H9 (cell line): ENCODE measurements at regions not wholly inside any gene's neighbourhood (a gene's known extent, or its start where the extent isn't known, plus 50 kb on each side); places are given as distances from the start of the nearest gene placed in this dataset.

Experiments
- DNase-seq: peaks from one replicate; pipeline ENCODE4 v3.0.0-alpha.2; 2017
- H2AFZ ChIP-seq: one replicate; pipeline ENCODE4 v1.6.1; 2013; ENCODE audit warnings: mild to moderate bottlenecking, low read length, control low read depth, moderate library complexity
- H2AK5ac ChIP-seq: 2 replicates; pipeline ENCODE4 v1.6.1; 2013; ENCODE audit warnings: low read length, control low read depth, mixed read lengths; ENCODE audit not compliant: insufficient read length
- H2BK120ac ChIP-seq: one replicate; pipeline ENCODE4 v1.6.1; 2013; ENCODE audit warnings: low read depth, mild to moderate bottlenecking, low read length, control low read depth, inconsistent platforms; ENCODE audit not compliant: poor library complexity, severe bottlenecking
- H2BK12ac ChIP-seq: 2 replicates; pipeline ENCODE4 v1.6.1; 2013; ENCODE audit warnings: low read length, control low read depth, mixed read lengths, low read depth; ENCODE audit not compliant: insufficient read length
- H2BK15ac ChIP-seq: 2 replicates; pipeline ENCODE4 v1.6.1; 2013; ENCODE audit warnings: low read depth, low read length, control low read depth
- H2BK20ac ChIP-seq: one replicate; pipeline ENCODE4 v1.6.1; 2013; ENCODE audit warnings: low read depth, mild to moderate bottlenecking, low read length, control low read depth, inconsistent platforms; ENCODE audit not compliant: poor library complexity, severe bottlenecking
- H2BK5ac ChIP-seq: 2 replicates; pipeline ENCODE4 v1.6.1; 2013; ENCODE audit warnings: low read length, control low read depth, mixed read lengths; ENCODE audit not compliant: insufficient read length
- H3K14ac ChIP-seq: 2 replicates; pipeline ENCODE4 v1.6.1; 2013; ENCODE audit warnings: low read length, control low read depth; ENCODE audit not compliant: insufficient read depth
- H3K18ac ChIP-seq: 2 replicates; pipeline ENCODE4 v1.6.1; 2013; ENCODE audit warnings: low read depth, mild to moderate bottlenecking, mixed read lengths, low read length, control low read depth; ENCODE audit not compliant: insufficient read length
- H3K23ac ChIP-seq: 2 replicates; pipeline ENCODE4 v1.6.1; 2013; ENCODE audit warnings: low read length, control low read depth, mixed read lengths, low read depth; ENCODE audit not compliant: insufficient read length
- H3K23me2 ChIP-seq: 2 replicates; pipeline ENCODE4 v1.6.1; 2013; ENCODE audit warnings: low read depth, mild to moderate bottlenecking, mixed read lengths, low read length, control low read depth; ENCODE audit not compliant: insufficient read length, poor library complexity, severe bottlenecking
- H3K27ac ChIP-seq: 2 replicates; pipeline ENCODE4 v1.5.1; 2013; ENCODE audit warnings: low read length, control low read depth, mixed read lengths, low read depth; ENCODE audit not compliant: insufficient read length
- H3K27me3 ChIP-seq: 2 replicates; pipeline ENCODE4 v1.6.1; 2013; ENCODE audit warnings: low read length, control low read depth, inconsistent platforms; ENCODE audit not compliant: insufficient read depth
- H3K4ac ChIP-seq: 2 replicates; pipeline ENCODE4 v1.6.1; 2013; ENCODE audit warnings: low read depth, mild to moderate bottlenecking, control low read depth, inconsistent platforms, low read length, moderate library complexity
- H3K4me1 ChIP-seq: 2 replicates; pipeline ENCODE4 v1.6.1; 2013; ENCODE audit warnings: low read length, control low read depth, inconsistent platforms; ENCODE audit not compliant: insufficient read depth
- H3K4me2 ChIP-seq: 2 replicates; pipeline ENCODE4 v1.6.1; 2013; ENCODE audit warnings: low read length, control low read depth, mixed read lengths; ENCODE audit not compliant: insufficient read length, insufficient read depth
- H3K56ac ChIP-seq: 2 replicates; pipeline ENCODE4 v1.6.1; 2013; ENCODE audit warnings: low read depth, mild to moderate bottlenecking, mixed read lengths, low read length, control low read depth; ENCODE audit not compliant: insufficient read length
- H3K79me1 ChIP-seq: 2 replicates; pipeline ENCODE4 v1.6.1; 2013; ENCODE audit warnings: low read depth, mild to moderate bottlenecking, moderate library complexity, low read length, control low read depth, inconsistent platforms; ENCODE audit not compliant: insufficient read depth, poor library complexity, severe bottlenecking
- H3K79me2 ChIP-seq: 2 replicates; pipeline ENCODE4 v1.6.1; 2013; ENCODE audit warnings: low read length, control low read depth, inconsistent platforms; ENCODE audit not compliant: insufficient read depth
- H3K9ac ChIP-seq: 2 replicates; pipeline ENCODE4 v1.6.1; 2013; ENCODE audit warnings: low read length, control low read depth, mixed read lengths; ENCODE audit not compliant: insufficient read length; ENCODE audit errors: extremely low read depth
- H3K9me3 ChIP-seq: one replicate; pipeline ENCODE4 v1.6.1; 2013; ENCODE audit warnings: low read depth, low read length, inconsistent platforms; ENCODE audit not compliant: control insufficient read depth
- H3T11ph ChIP-seq: one replicate; pipeline ENCODE4 v1.6.1; 2013; ENCODE audit warnings: mild to moderate bottlenecking, low read length, control low read depth, inconsistent platforms
- H4K20me1 ChIP-seq: one replicate; pipeline ENCODE4 v1.6.1; 2013; ENCODE audit not compliant: control insufficient read depth, insufficient read length, insufficient read depth
- H4K5ac ChIP-seq: 2 replicates; pipeline ENCODE4 v1.6.1; 2013; ENCODE audit warnings: low read depth, mild to moderate bottlenecking, mixed read lengths, low read length, control low read depth; ENCODE audit not compliant: insufficient read length
- H4K8ac ChIP-seq: replicated peaks from 2 replicates; pipeline ENCODE4 v1.6.1; 2013; ENCODE audit warnings: low read length, control low read depth, mixed read lengths, low read depth; ENCODE audit not compliant: insufficient read length
- H4K91ac ChIP-seq: 2 replicates; pipeline ENCODE4 v1.6.1; 2013; ENCODE audit warnings: low read depth, mild to moderate bottlenecking, moderate library complexity, mixed read lengths, low read length, control low read depth; ENCODE audit not compliant: insufficient read length
- H3K27ac Mint-ChIP-seq, 3 experiments: 2 replicates in 2 of 3; 3 replicates in 1 of 3; pipeline ENCODE4 v1.8.0; 2020 to 2021; ENCODE audit warnings: mixed read lengths in 3 of 3, mild to moderate bottlenecking in 1 of 3, moderate library complexity in 1 of 3
- H3K27me3 Mint-ChIP-seq: 2 replicates; pipeline ENCODE4 v1.8.0; 2021; ENCODE audit warnings: low read depth, mild to moderate bottlenecking, moderate library complexity, mixed read lengths
- H3K36me3 Mint-ChIP-seq, 3 experiments: 2 replicates in 2 of 3; 3 replicates in 1 of 3; pipeline ENCODE4 v1.8.0; 2020 to 2021; ENCODE audit warnings: low read depth in 3 of 3, mixed read lengths in 3 of 3; ENCODE audit not compliant: insufficient read depth in 1 of 3
- H3K4me1 Mint-ChIP-seq, 2 experiments: 2 replicates each; pipeline ENCODE4 v1.8.0; 2020; ENCODE audit warnings: mixed read lengths in 2 of 2
- H3K4me3 Mint-ChIP-seq, 2 experiments: 2 replicates in 1 of 2; 3 replicates in 1 of 2; pipeline ENCODE4 v1.8.0; 2020 to 2021; ENCODE audit warnings: mild to moderate bottlenecking in 2 of 2, mixed read lengths in 2 of 2, moderate library complexity in 1 of 2
- H3K9me3 Mint-ChIP-seq, 2 experiments: 2 replicates in 1 of 2; 3 replicates in 1 of 2; pipeline ENCODE4 v1.8.0; 2020; ENCODE audit warnings: mild to moderate bottlenecking in 2 of 2, mixed read lengths in 2 of 2, moderate library complexity in 1 of 2
- CTCF ChIP-seq: fragments of 200-600 bp; sonication (generic); conservative IDR thresholded peaks from 3 replicates; pipeline ENCODE4 v1.8.0; 2021; ENCODE audit warnings: antibody characterized with exemption, mild to moderate bottlenecking
- WGBS: extraction: QIAGEN DNeasy Blood & Tissue Kit; methylation state at CpG from one replicate; pipeline ENCODE4 v1.1.7; 2013; ENCODE audit warnings: missing lambda C conversion rate, low lambda C conversion rate, mixed read lengths; ENCODE audit not compliant: insufficient read length; ENCODE audit errors: extremely low coverage; 5-methylcytosine and 5-hydroxymethylcytosine counted together

GRCh38 chr1:19536519-19536918 is 51.2 kb upstream of the CAPZB start:
- no peaks in the 10 kb centered on the region for H3K79me2 ChIP-seq
- no peak overlapping the region for H2AFZ ChIP-seq
- Mint-ChIP-seq H3K4me3 (no peak overlapping the region), H3K4me1 (peaks cover 4% of the 10 kb centered on the region in 2 experiments; a peak in 2 of 4 replicates), H3K9me3 (peaks cover 18 to 23% of the 10 kb centered on the region in 2 experiments), H3K27ac (no peak overlapping the region), H3K36me3 (peaks cover 4 to 6% (median 4%) of the 10 kb centered on the region in 3 experiments; a peak in 5 of 7 replicates), H3K27me3 (no peaks in the 10 kb centered on the region)
- H2BK120ac ChIP-seq, result no peak overlapping the region
- H4K5ac ChIP-seq, result no peak overlapping the region
- H3K27me3 ChIP-seq, result no peaks in the 10 kb centered on the region
- H3K23ac ChIP-seq, result no peak overlapping the region
- peaks cover under 1% of the 10 kb centered on the region for H3K9me3 ChIP-seq
- no peaks in the 10 kb centered on the region for H3K4me1 ChIP-seq
- no CpG with 5 or more reads among the region's 6 CpGs for WGBS
- no peak overlapping the region for H3K4ac ChIP-seq
- no peak overlapping the region for H4K91ac ChIP-seq
- no peak overlapping the region for H3K4me2 ChIP-seq
- H3K79me1 ChIP-seq, result no peaks in the 10 kb centered on the region
- H2BK12ac ChIP-seq, result no peak overlapping the region
- no peak overlapping the region for H3K9ac ChIP-seq
- H2BK20ac ChIP-seq, result no peak overlapping the region
- H3K27ac ChIP-seq, result no peak overlapping the region
- H4K20me1 ChIP-seq, result no peaks in the 10 kb centered on the region
- H2BK15ac ChIP-seq, result no peak overlapping the region
- no peak overlapping the region for H2AK5ac ChIP-seq
- no peaks in the 10 kb centered on the region for H3K23me2 ChIP-seq
- no peak overlapping the region for H3T11ph ChIP-seq
- TF ChIP-seq CTCF, result no peak
- no peak for DNase-seq
- H4K8ac ChIP-seq, result no peak overlapping the region
- H3K18ac ChIP-seq, result no peak overlapping the region
- no peak overlapping the region for H3K56ac ChIP-seq
- H3K14ac ChIP-seq, result no peak overlapping the region
- H2BK5ac ChIP-seq, result no peak overlapping the region
